ENCODE measurements at regions not wholly inside any gene's neighbourhood (a gene's known extent, or its start where the extent isn't known, plus 50 kb on each side); places are given as distances from the start of the nearest gene placed in this dataset.

DNA sequence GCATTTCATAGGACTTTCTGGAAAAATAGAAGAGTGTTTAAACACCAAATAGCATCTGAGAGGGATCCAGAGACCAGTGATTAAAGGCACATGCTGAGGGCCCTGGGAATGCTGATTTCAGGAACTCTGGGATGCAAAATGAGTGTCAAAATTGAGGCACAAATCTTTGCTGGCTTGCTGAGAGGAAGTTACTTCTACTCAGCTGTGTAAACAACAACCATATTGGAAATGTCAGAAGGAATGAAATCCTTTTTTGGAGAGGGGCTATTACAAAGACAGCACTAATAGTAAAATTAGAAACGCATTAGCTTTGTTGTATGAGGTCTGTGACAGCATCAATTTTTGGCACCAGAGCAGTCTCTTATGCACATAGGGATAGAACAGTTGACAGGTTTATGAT is 267.8 kb upstream of the RAG2 start:
- TF ChIP-seq, protein P1, sequence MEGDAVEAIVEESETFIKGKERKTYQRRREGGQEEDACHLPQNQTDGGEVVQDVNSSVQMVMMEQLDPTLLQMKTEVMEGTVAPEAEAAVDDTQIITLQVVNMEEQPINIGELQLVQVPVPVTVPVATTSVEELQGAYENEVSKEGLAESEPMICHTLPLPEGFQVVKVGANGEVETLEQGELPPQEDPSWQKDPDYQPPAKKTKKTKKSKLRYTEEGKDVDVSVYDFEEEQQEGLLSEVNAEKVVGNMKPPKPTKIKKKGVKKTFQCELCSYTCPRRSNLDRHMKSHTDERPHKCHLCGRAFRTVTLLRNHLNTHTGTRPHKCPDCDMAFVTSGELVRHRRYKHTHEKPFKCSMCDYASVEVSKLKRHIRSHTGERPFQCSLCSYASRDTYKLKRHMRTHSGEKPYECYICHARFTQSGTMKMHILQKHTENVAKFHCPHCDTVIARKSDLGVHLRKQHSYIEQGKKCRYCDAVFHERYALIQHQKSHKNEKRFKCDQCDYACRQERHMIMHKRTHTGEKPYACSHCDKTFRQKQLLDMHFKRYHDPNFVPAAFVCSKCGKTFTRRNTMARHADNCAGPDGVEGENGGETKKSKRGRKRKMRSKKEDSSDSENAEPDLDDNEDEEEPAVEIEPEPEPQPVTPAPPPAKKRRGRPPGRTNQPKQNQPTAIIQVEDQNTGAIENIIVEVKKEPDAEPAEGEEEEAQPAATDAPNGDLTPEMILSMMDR (conservative IDR thresholded peaks at IDR 0.05; ENCODE audit: low read length) = no peak
- TF ChIP-seq EZH2phosphoT487 (IDR thresholded peaks at IDR 0.05; ENCODE audit: borderline replicate concordance, low read depth, low read length) = no peak

All from OCI-LY7 (cell line).